Endothelial cell of umbilical vein (primary cell): ENCODE measurements at regions not wholly inside any gene's neighbourhood (a gene's known extent, or its start where the extent isn't known, plus 50 kb on each side); places are given as distances from the start of the nearest gene placed in this dataset.

ENCODE experiments used
- BruUV-seq: library from RNA; stranded (reverse); fragments of 400-500 nt; replicated peaks from 2 replicates; lab custom pipeline; 2021; lab: Mats Ljungman, UMichigan
- CTCF ChIA-PET: fragments of 300-600, 350-600 bp; sonication (Branson Sonifier 250); formaldehyde crosslinking; loops from one replicate; lab custom pipeline; 2021; ENCODE audit warnings: antibody characterized with exemption, inconsistent platforms; lab: Charles Lee
- POLR2A ChIA-PET: fragments of 300-600, 350-600 bp; sonication (Branson Sonifier 250); formaldehyde crosslinking; loops from one replicate; lab custom pipeline; 2021; ENCODE audit warnings: antibody characterized with exemption, inconsistent platforms; lab: Charles Lee
- DNase-seq: peaks from one replicate; pipeline ENCODE4 v3.0.0-alpha.2; 2011; ENCODE audit warnings: low read depth, low spot score
- FAIRE-seq: peaks from 2 replicates; lab custom pipeline; 2011; peaks lifted over from hg19 to GRCh38; lab: Jason Lieb, UNC
- H2AFZ ChIP-seq: 2 replicates; pipeline ENCODE4 v1.6.0; 2012; ENCODE audit warnings: low read depth, low read length, control low read depth, inconsistent platforms
- H3K27ac ChIP-seq: 2 replicates; pipeline ENCODE4 v1.5.1; 2011; ENCODE audit warnings: low read depth, mild to moderate bottlenecking, control low read depth, low read length, moderate library complexity; ENCODE audit not compliant: insufficient read depth
- H3K27me3 ChIP-seq, 2 experiments: 2 replicates each; pipeline versions ENCODE4 v1.6.0 to v1.6.1; 2011; ENCODE audit warnings: low read length in 2 of 2, mixed read lengths in 1 of 2; ENCODE audit not compliant: control insufficient read depth in 2 of 2, insufficient read depth in 2 of 2
- H3K36me3 ChIP-seq, 2 experiments: 2 replicates in 1 of 2; 3 replicates in 1 of 2; pipeline ENCODE4 v1.5.1; 2011; ENCODE audit warnings: low read length in 2 of 2, mild to moderate bottlenecking in 1 of 2, moderate library complexity in 1 of 2; ENCODE audit not compliant: control insufficient read depth in 2 of 2, insufficient read depth in 2 of 2; ENCODE audit errors: extremely low read depth in 1 of 2
- H3K4me1 ChIP-seq: 3 replicates; pipeline ENCODE4 v1.5.1; 2011; ENCODE audit warnings: mild to moderate bottlenecking, low read length; ENCODE audit not compliant: control insufficient read depth, insufficient read depth; ENCODE audit errors: extremely low read depth
- H3K4me2 ChIP-seq: 2 replicates; pipeline ENCODE4 v1.6.1; 2011; ENCODE audit warnings: low read length, control low read depth, mixed read lengths; ENCODE audit not compliant: insufficient read depth
- H3K4me3 ChIP-seq, 3 experiments: fragments of 200-600 bp in 1 of 3; sonication (generic), shearing (Covaris generic) in 1 of 3; replicated peaks in 1 of 3; 2 replicates each; pipeline ENCODE4 v1.5.1; 2011 to 2016; ENCODE audit warnings: control low read depth in 3 of 3, low read length in 3 of 3, mild to moderate bottlenecking in 2 of 3, inconsistent platforms in 1 of 3, low read depth in 1 of 3, moderate library complexity in 1 of 3; ENCODE audit not compliant: insufficient read depth in 1 of 3
- H3K79me2 ChIP-seq: 2 replicates; pipeline ENCODE4 v1.6.0; 2012; ENCODE audit warnings: low read length, inconsistent platforms; ENCODE audit not compliant: control insufficient read depth, insufficient read depth
- H3K9ac ChIP-seq: replicated peaks from 2 replicates; pipeline ENCODE3; 2011; ENCODE audit warnings: low read length, control low read depth; ENCODE audit not compliant: insufficient read depth; ENCODE audit errors: extremely low read depth
- H3K9me1 ChIP-seq: replicated peaks from 3 replicates; pipeline ENCODE4 v1.6.0; 2011; ENCODE audit warnings: mild to moderate bottlenecking, low read length; ENCODE audit not compliant: control insufficient read depth, insufficient read depth; ENCODE audit errors: extremely low read depth
- H3K9me3 ChIP-seq: replicated peaks from 2 replicates; pipeline ENCODE4 v1.5.1; 2012; ENCODE audit warnings: low read length, inconsistent platforms; ENCODE audit not compliant: control insufficient read depth, insufficient read depth
- H4K20me1 ChIP-seq: replicated peaks from 2 replicates; pipeline ENCODE3; 2011; ENCODE audit warnings: mild to moderate bottlenecking, low read length; ENCODE audit not compliant: control insufficient read depth, insufficient read depth; ENCODE audit errors: extremely low read depth
- EZH2 ChIP-seq: IDR thresholded peaks from 2 replicates; pipeline ENCODE4 v1.6.1; 2012; ENCODE audit warnings: borderline replicate concordance, low read depth, mild to moderate bottlenecking, moderate library complexity, low read length, inconsistent platforms; ENCODE audit not compliant: severe bottlenecking
- FOS ChIP-seq: IDR thresholded peaks from 2 replicates; pipeline ENCODE4 v1.6.1; 2011; ENCODE audit warnings: mild to moderate bottlenecking, low read length, moderate library complexity, borderline replicate concordance; ENCODE audit not compliant: insufficient read depth
- GATA2 ChIP-seq: IDR thresholded peaks from 2 replicates; pipeline ENCODE4 v1.7.0; 2011; ENCODE audit warnings: low read depth, mild to moderate bottlenecking, moderate library complexity, mixed read lengths, low read length; ENCODE audit not compliant: insufficient read length, insufficient read depth
- JUN ChIP-seq: IDR thresholded peaks from 2 replicates; pipeline ENCODE4 v1.6.1; 2011; ENCODE audit warnings: borderline replicate concordance, low read depth; ENCODE audit not compliant: insufficient read length, insufficient read depth
- MYC ChIP-seq: IDR thresholded peaks from one replicate; pipeline ENCODE4 v1.6.1; 2011; ENCODE audit warnings: mild to moderate bottlenecking, low read depth, low read length
- POLR2A ChIP-seq: IDR thresholded peaks from 2 replicates; pipeline ENCODE4 v1.6.1; 2012; ENCODE audit warnings: low read depth, mild to moderate bottlenecking, control low read depth, low read length
- POLR2AphosphoS5 ChIP-seq: IDR thresholded peaks from 2 replicates; pipeline ENCODE4 v1.6.1; 2012; ENCODE audit warnings: low read depth, mild to moderate bottlenecking, control low read depth, low read length, moderate library complexity; ENCODE audit not compliant: insufficient read depth
- dilution Hi-C: fragments of 300-500 bp; cut with MboI; formaldehyde crosslinking; loops from one replicate; pipeline ENCODE4 v1.15.0; 2019; ENCODE audit warnings: low sequenced_read_pairs; ENCODE audit not compliant: extremely low pct_ligation_motif_present
- intact Hi-C: fragments of 100-400 bp; cut with micrococcal nuclease; formaldehyde crosslinking; loops from one replicate; pipeline ENCODE4 v1.10.0; 2022
- TF ChIP-seq, protein P1 (sequence below), 2 donors: IDR thresholded peaks; 1 replicate in 1 of 2; 2 replicates in 1 of 2; pipeline ENCODE4 v1.5.1; 2011; ENCODE audit warnings: low read length in 2 of 2, mild to moderate bottlenecking in 2 of 2, moderate library complexity in 2 of 2, control low read depth in 1 of 2, inconsistent platforms in 1 of 2, low read depth in 1 of 2; ENCODE audit not compliant: insufficient read depth in 1 of 2; ENCODE audit errors: extremely low read depth in 1 of 2
- TF ChIP-seq, protein P2 (sequence below): IDR thresholded peaks from 2 replicates; pipeline ENCODE4 v1.6.1; 2011; ENCODE audit not compliant: insufficient read depth, insufficient read length

DNA sequence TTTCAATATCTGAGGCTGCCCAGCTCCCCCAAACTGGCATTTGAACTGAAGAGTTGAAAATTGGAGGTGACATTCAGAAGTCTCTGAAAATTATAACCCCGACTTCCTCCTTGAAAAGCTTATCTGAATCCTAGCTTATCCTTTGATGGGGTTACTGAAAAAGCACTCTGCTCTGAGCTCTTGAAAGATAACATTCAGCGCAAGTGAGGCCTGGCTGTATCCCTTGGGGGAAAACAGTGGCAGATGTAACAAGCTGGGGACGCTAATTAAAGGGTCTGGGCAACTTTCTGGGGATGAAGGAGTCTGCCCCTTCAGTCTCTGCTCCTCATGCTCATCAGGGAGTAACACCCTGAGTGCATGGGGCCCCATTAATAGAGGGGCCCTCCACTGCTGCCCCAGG lies 402.0 kb upstream of the CADM1 start:
- Histone ChIP-seq H3K4me3 (no peak overlapping the region), H3K9me3 (peaks cover 2% of the 10 kb centered on the region), H3K4me2 (no peak overlapping the region), H3K4me1 (no peaks in the 10 kb centered on the region), H3K27me3 (no peaks in the 10 kb centered on the region), H4K20me1 (no peaks in the 10 kb centered on the region), H3K27ac (no peak overlapping the region), H3K36me3 (no peaks in the 10 kb centered on the region), H3K79me2 (no peaks in the 10 kb centered on the region), H3K9ac (no peak overlapping the region), H3K9me1 (no peaks in the 10 kb centered on the region), H2AFZ (no peak overlapping the region)
- POLR2A ChIA-PET, result no interaction called here
- CTCF ChIA-PET, result no interaction called here
- DNase-seq (no peak), FAIRE-seq (no peak)
- no peak for TF ChIP-seq EZH2
- TF ChIP-seq, protein P1, sequence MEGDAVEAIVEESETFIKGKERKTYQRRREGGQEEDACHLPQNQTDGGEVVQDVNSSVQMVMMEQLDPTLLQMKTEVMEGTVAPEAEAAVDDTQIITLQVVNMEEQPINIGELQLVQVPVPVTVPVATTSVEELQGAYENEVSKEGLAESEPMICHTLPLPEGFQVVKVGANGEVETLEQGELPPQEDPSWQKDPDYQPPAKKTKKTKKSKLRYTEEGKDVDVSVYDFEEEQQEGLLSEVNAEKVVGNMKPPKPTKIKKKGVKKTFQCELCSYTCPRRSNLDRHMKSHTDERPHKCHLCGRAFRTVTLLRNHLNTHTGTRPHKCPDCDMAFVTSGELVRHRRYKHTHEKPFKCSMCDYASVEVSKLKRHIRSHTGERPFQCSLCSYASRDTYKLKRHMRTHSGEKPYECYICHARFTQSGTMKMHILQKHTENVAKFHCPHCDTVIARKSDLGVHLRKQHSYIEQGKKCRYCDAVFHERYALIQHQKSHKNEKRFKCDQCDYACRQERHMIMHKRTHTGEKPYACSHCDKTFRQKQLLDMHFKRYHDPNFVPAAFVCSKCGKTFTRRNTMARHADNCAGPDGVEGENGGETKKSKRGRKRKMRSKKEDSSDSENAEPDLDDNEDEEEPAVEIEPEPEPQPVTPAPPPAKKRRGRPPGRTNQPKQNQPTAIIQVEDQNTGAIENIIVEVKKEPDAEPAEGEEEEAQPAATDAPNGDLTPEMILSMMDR (IDR thresholded peaks at IDR 0.05; ENCODE audit: extremely low read depth in 1 of 2, insufficient read depth in 1 of 2, low read depth in 1 of 2, low read length in 2 of 2), result no peak
- no peak for TF ChIP-seq POLR2A
- TF ChIP-seq JUN, result no peak
- TF ChIP-seq POLR2AphosphoS5, result no peak
- TF ChIP-seq MYC, result no peak
- dilution Hi-C loops, result no loop called here
- intact Hi-C loops, result no loop called here
- BruUV-seq, result no TSS peak

DNA sequence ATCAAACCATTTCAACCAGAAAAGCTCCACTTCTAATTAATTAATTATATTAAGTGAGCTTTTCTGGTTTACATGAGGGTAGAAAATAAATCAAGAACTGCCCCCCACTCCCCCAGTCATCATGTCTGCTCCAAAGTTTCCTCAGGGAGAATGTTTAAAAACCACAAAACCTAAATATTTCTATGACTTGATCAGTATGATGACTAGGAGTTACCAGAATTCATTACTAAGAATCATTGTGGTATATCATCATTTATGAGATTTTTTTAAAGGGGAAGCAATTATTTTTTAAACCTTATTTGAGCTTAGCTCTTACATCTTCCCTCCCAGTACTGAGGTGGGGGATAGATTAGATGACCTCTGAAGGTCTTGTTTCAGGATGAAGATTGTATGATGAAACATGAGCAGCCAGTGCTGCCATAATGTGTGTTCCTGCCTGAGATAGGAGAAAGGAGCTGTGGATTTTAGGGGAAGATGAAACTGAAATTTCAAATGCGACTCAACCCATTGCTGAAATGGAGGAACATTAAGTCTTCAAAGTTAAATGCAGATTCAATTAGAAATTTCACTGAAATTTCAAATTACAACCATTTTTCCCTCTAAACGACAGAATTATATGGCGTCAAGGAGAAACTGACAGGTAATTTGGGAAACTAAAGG lies 401.3 kb upstream of the CADM1 start:
- DNase-seq (no peak), FAIRE-seq (no peak)
- Histone ChIP-seq H3K9ac (no peak overlapping the region), H3K4me1 (no peaks in the 10 kb centered on the region), H3K36me3 (no peaks in the 10 kb centered on the region), H4K20me1 (no peaks in the 10 kb centered on the region), H3K79me2 (no peaks in the 10 kb centered on the region), H3K4me2 (no peak overlapping the region), H3K4me3 (no peak overlapping the region), H3K27me3 (no peaks in the 10 kb centered on the region), H3K9me3 (peaks cover 2% of the 10 kb centered on the region), H2AFZ (no peak overlapping the region), H3K9me1 (no peaks in the 10 kb centered on the region), H3K27ac (no peak overlapping the region)
- ChIA-PET POLR2A (no interaction called here), CTCF (no interaction called here)
- TF ChIP-seq POLR2A (no peak), POLR2AphosphoS5 (no peak), JUN (no peak), EZH2 (no peak), GATA2 (no peak), FOS (no peak), MYC (no peak)
- TF ChIP-seq, protein P2, sequence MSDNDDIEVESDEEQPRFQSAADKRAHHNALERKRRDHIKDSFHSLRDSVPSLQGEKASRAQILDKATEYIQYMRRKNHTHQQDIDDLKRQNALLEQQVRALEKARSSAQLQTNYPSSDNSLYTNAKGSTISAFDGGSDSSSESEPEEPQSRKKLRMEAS, result no peak
- TF ChIP-seq, protein P1 (IDR thresholded peaks at IDR 0.05; ENCODE audit: extremely low read depth in 1 of 2, insufficient read depth in 1 of 2, low read depth in 1 of 2, low read length in 2 of 2), result no peak
- intact Hi-C loops, result no loop called here
- dilution Hi-C loops, result no loop called here
- BruUV-seq, result no TSS peak
